T follicular helper cell (primary cell): ENCODE measurements at regions not wholly inside any gene's neighbourhood (a gene's known extent, or its start where the extent isn't known, plus 50 kb on each side); places are given as distances from the start of the nearest gene placed in this dataset.

Source experiments
- DNase-seq: peaks from one replicate; pipeline ENCODE4 v3.0.0-alpha.2; 2020; ENCODE audit warnings: low read depth

DNA sequence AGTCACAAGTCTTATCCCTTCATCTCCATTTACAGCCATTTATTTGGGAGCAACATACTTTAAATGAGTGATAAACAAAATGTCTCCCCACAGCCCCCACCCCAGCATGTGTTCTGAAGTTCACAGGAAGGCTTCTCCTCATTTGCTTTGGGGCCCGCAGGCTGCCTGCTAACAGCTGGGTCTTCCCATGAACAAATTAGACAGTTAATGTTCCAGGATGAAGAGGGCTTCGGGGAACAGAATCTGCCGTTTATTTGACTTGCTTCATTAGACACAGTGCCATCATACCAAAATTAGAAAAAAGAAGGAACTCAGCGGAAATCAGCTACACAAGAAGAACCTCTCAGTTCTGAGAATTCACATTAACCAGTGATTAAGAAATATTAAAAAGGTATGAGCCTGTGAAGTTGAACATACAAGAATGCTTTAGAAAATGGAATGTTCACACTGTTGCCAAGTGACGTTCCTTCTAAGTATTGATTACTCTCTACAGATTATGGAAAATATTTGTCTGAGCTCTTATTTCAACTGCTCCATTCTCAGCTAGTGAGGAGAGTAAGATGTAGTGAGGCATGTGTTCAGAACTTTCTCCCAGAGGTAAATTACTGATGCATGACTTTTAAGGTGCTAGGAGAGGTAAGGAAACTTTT, 107.5 kb upstream of the THBS1 start:
- no peak for DNase-seq

DNA sequence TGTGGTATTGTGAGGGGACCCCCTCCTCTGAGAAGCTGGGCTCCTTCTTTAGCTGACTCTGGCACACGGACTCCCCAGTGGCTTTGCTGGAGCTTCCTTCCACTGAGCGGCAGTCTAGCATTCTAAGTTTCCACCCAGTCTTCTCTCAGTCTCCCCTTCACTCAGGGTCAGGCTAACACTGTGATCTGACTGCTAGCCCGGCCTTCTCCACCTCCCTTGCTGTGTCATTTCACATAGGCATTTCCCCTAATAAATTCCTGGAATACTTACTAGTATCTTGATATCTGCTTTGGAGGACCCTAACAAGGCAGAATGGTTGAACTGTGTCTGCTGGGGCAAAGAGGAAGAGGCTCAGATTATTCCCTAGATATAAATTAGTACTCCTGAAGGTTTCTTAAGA, 106.2 kb upstream of the THBS1 start:
- no peak for DNase-seq

DNA sequence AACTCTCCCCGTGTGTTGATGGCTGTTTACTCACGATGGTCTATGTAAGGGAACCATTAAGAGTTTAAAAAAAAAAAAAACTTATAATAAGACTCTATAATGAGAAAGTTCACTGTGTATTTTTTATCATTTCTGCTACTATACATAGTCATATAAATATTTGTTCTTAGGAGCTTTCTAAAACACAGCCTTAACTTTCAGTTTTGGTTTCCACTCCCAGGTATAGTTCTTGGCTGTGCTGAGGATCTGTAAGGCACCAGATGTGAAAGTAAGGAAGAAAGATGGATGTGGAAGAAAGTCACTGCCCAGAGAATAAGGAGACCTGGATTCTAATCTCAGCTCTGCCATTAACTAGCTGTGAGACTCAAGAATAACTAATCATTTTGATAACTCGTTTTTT, 101.9 kb upstream of the THBS1 start:
- no peak for DNase-seq

DNA sequence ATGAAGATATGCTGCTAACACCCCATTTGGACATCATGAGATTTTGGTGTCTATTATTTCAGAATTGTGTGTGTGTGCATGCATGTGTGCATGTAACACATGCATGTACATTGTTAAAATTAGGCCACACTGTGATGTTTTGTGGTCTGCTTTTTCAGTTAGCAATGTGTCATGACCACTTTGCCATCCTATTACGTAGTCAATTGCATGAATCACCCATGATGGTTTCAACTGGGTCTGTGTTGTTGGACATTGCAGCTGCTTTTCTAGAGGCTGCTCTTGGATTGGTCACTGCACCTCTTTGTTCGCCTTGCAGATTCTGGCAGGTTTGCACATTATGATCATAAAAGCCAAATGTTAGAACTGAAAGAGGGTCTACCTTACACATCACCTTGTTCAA, 101.0 kb upstream of the THBS1 start:
- no peak for DNase-seq

DNA sequence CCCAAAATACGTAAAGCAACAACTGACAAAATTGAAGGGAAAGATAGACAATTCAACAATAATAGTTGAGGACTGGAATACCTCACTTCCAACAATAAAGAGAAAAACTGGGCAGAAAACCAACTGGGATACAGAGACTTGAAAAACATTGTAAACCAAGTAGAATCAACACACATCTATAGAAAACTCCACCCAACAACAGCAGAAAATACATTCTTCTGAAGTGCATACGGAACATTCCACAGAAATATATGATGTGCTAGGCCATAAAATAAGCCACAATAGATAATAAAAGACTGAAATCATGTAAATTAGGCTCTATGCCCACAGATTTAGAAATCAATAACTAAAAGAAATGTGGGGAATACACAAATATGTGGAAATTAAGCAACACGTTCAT, 98.4 kb upstream of the THBS1 start:
- no peak for DNase-seq

DNA sequence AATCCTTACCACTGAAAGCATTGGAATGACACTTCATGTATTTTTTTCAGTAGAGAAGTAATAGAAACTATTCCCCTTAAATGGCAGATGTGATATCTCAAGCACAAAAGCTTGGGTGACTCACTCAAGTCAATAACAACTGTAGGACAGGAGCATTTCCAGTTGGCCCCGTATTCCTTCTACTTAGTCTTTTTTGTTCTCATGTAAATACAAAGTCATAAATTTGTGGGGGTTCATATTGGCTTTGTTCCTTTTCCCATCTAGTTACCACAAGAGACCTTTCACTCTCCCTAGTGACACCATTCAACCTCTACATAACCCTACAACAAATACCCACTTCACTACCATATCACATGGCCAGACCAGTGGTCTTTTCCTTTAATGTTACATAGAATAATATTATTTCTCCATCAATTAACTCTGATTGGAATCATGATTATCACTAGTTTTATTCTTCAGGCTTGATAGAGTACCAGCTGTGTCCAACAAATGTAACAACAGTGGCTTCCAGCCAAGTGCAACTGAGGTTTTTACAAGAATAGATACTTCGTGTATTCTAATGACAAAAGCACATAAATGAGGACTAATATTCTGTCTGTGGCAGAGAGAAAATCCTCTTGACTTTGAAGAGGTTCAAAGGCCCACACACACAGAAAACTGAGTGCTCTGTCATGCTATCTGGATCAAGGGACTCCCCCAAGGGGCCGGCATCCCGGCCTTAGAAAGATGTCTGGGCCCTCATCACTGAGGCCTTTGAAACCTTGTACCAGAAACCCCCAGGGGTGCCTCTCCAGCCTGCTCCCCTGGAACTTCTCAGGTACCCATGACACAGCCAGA, 94.0 kb upstream of the THBS1 start:
- no peak for DNase-seq

DNA sequence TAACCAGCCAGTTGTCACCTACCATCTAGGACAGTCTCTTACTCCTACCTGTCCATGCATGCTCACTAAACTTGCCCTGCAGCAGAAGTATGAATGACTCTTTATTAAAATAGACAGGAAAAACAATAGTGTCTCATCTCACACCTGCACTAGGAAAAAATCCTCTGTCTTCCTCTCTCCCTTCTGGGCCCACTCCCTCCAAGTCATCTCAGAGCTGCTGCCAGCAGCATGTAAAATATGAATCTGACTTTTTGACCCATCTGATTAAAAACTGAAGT, 93.5 kb upstream of the THBS1 start:
- DNase-seq = no peak

DNA sequence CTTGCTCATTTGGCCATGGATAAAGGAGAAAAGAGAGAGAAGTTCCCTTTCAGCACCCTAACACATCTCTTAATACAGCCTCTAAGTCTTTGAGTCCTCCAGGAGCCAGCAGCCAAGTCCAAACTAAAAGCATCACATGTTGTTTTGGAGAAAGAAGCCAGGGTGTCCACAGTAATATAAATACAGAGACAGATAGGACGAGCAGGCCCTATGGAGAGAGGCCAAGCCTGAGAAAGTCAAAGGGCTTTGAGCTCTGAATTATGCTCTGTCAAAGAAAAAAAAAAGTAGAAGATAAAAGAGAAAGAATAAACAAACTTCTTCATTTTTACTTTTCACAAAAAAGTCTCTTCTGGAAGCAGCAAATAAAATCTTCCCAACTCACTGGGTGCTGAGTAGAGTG, 92.4 kb upstream of the THBS1 start:
- DNase-seq = no peak

DNA sequence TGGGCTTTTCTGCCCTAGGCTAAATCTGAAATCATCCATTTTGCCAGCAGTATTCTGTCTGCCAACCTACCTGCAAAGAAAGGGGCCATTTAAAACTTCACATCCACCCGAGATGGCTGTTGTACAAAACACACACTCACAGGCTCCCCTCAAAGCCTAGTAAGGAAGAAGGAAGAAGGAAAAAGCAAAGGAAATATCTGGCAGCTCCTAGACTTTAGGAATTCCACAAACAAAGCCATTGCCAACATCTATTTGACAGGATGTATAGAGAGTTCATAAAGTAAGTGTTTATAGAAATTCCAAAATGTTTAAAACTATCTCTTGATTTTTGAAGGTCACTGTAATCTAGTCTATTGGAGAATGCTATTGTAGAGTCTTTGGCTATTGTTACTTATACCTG, 91.9 kb upstream of the THBS1 start:
- DNase-seq = no peak

DNA sequence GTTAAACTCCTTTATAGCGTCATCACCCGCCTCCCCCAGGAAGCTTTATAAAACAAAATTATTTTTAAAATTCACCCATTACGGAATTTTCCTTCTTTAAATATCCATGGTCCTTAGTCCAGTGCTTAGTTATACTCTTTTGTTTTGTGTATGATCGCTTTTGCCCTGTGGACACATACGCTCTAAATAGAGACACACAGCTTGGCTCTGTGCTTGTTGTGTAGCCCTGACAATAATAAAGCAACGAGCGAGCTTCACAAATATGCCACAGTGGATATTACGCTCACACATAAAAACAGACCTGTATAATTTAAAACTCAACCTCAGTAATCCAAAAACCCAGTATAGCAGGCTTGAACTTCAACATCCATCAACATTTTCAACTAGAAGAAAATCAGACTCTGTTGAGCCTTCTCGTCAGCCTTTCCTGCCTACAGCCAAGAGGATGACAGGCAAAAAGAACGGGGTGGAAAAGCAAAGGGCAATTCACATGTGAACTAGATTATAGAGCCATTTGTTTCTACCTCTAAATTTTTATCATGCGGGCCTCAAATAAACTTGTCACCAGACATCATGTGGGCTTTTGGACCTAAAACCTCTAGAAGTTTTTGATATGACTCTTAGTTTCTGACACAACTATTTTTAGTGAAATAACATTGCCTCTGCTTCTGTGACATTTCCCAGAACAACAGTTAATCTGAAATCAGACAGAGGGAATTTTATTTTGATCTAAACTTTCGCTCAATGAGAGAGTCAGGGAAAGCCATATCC, 89.6 kb upstream of the THBS1 start:
- no peak for DNase-seq

DNA sequence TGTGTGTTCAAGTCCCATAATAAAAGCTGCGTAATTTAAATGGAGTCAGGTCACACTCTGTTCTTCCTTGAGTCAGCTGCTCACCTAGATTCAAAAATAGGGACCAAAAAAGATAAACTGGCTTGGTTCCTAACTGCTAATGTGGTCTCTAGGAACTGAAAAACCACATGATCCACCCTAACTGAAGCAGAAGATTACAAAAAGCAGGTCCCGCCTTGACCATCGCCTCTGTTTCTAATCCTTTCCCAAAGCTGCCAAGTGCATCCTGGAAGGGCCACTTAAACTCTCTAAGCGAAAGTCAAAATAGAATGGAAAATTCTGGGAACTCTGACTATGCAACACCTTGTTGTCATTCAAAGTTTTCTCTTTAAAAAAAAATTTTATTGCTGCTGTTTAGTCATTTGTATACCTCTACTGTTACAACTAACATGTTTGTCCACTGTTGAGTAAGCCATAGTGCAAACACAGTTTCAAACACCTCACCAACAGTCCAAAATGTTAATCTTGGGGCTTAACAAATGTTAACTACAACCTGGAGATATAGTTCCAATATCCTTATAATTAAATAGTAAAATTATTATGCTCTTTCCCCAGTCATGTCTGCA, 88.9 kb upstream of the THBS1 start:
- DNase-seq = no peak

DNA sequence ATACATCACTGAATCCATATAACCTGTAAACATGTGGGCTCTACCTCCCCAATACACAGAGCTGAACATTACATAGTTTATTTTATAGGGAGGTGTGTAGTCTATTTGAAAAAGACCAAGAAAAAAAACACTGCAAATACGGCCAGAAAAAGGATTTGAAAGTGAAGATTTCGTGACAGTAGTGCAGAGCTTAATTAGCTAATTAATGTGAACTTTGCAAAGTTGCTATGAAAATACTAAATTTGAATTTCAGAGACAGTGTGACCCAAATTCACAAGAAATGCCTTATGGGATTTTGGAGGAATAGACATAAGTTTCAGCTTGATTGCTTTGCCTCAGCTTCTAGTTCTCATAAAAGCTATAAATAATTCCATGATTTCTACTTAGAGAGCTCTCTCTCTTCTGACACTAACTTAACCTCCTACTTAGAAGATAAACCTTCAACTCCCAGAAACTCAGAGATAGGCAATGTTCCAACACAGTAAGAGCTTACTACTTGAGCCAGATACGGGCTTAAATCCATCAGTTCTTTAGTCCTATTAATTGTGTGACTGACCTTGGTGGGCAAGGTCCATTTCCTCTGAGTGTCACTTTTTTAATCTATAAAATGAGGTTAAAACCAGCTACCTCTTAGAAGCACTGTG, 87.3 kb upstream of the THBS1 start:
- no peak for DNase-seq

DNA sequence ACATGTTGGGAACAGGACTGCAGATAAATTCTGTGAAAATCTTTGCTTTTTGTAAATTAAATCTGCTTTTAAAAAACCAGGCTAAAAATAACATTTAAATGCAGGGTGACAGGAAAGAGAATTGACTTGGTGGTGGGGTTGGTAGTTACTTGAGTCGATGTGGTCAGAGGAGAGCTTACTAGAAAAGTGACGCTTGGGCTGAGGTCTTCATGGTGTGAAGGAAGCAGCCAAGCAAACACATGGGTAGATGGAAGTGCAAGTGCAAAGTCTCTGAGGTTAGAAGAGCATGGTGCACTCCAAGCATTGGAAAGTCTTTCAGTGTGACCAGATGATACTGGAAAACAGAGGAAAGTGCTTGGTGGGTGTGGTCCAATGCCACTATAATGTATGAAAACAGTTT, 86.4 kb upstream of the THBS1 start:
- DNase-seq = no peak

DNA sequence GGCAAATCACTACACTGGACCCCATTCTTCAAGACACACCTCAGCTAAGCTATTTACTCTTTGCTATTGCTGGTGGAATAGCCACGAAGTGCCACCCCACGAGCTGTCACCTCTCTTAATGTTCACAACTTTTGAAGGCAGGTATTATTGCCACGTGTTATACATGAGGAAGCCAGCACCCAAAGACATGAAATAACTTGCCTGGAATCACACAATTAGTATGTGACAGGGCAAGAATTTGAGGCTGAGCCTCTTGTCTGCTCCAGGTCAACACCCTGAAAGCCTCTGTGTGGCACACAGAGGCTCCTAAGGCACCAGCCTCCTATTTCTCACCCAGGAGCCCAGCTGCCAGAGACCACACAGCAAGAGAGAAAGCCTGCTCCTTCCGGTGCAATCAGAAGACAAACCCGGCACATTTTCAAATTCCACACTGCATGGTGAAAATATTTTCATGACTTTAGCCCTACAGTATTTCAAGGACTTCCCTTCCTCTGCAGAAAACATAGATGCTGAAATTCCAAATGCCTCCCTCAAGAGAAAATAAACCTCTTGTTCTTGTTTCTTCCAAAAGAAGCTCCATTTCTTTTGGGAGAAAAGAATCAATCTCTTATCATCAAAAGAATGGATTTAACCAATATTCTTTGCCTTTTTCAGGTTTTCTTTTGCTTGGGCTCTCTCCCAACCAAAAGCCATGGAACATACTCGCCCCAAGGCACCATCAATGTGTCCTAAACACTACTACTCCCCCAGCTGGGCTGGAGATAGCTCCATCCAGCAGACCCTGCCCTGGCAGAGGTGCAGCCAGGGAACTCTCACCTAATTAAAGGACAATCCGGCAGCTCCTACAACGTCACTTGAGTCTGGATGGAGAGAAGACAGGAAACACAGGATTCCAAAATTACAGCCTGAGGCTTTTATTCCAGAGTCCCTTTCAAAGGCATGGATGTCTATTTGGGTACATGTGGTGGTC, 84.7 kb upstream of the THBS1 start:
- DNase-seq = no peak

DNA sequence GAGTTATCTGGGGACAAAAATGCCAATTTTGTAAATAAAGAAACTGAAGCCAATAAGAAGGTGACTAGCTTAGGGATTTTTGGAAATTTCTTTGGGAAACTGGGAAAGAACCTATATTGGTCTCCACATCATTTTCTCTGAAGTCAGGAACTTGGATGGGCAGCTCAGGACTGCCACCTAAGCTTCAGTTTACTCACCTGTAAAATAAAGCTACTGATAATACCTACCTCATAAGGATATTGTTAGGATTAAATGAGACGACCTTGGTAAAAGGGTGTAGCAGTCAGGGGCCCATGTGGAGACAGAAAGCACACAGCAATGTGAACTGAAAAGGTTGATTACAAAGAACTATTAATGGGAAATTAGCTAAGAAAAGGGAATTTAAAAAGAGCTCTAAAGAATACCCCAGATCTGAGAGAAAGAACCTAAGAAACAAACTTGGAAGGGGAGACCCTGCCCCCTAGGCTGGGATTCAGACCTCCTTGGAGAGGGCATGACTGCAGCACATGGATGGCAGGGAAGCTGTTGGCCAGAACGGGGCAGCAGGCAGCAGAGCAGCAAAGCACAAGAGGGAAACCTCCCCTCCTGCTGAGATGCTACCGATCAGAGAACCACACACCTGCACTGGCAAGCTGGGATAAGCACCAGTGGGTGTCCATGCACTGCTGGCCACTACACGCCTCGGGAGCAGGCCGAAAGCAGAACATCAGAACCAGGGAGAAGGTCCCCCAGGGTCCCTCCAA, 83.7 kb upstream of the THBS1 start:
- no peak for DNase-seq

DNA sequence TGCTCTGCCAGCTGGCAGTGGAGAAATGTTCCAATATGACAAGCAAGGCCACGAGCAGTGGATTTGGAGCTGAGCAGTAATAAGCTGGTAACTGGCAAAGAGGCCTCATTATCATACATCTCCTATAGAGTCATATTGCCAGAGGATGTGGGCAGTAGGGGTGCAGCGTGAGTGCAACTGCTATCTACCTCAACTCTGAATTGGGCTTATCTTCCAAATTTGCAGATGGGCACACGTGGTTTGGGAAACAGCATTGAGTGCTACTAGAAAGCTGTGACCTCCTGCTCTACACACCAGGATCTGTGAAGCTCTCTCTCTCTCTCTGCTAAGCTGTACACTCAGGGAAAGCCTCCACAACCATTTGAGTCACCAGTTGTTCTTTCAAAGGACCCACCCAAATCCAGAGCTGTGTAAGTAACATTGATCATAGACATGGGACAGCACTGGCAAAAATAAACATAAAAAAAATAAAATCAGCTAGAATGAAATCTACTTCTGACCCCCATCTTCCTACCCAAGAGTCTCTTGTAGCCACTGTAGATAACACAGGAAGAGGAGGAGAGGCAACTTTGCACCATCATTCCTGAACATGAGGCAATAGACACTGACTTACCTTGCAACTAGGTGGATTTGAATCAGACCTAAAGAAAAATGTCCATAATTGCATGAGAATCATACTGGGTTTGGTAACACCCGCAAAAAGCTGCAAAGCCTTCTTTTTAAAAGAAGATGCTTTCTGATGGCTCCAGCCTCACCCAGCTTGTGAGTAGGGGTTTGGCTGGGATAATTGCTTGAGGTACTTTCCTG, 82.9 kb upstream of the THBS1 start:
- no peak for DNase-seq

DNA sequence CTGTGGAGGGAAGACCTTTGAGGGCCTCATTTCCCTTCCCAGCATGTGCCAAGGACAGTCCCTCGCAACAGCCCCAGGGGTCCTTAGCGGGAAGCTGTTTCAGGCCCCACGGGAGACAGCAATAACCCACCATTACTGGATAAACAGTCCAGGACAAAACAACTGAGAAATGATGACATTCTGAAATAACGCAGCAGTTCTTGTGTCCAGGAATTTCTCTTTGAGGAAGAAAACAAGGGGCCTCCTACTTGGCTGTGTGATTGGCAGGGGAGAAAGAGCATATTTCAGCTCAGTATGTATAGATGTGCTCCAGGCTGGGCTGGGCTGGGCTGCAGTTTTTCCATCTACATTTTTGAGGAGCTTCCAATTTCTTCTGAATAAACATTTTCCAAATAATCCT, 82.2 kb upstream of the THBS1 start:
- DNase-seq = no peak

DNA sequence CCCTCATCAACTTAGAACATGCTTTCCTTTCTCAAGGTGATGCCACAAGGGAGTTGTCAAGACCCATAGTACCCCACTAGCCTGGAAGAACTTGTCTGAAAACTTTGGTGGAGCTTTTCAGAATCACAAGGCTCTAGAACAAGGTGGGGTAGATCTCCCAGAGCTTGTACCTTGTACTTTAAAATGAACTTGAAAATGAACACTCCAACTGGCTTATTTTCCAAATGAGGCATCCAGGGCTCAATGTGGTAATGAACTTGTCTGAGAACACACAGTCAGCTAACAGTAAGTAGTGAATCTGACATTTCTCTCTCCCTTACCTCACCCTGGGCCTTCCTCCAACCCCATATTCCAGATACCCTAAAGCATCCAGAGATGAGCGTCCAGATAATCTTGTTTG, 81.8 kb upstream of the THBS1 start:
- no peak for DNase-seq

DNA sequence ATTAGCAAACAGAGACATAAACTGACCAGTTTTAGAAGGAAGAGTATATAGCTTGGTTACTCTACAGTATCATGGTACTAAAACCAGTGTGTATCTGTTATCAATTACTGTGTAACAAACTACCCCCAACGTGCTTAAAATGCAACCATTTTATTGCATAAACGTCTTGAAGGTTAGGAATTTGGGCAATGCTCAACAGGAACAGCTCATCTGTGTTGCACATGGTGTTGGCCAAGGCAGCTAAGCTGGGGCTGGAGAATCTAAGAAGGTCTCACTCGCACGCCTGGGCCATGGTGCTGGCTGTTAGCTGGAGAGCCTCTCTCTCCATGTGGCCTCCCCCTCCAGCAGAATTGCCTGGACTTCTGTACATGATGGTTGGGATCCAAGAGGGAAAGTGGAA, 81.2 kb upstream of the THBS1 start:
- no peak for DNase-seq
